NCI-H82 (cell line): ENCODE measurements at regions not wholly inside any gene's neighbourhood (a gene's known extent, or its start where the extent isn't known, plus 50 kb on each side); places are given as distances from the start of the nearest gene placed in this dataset.
A peak's percentile ranks its signal among the peaks of the same experiment; 100 is the strongest.
"Not testable (repeated sequence)": the region's sequence is repeated elsewhere in the genome, so short reads cannot be mapped to it uniquely, and the experiment has no call there.

Experiments used
- DNase-seq: peaks from one replicate; lab custom pipeline; 2025; lab: John Stamatoyannopoulos, UW

DNA sequence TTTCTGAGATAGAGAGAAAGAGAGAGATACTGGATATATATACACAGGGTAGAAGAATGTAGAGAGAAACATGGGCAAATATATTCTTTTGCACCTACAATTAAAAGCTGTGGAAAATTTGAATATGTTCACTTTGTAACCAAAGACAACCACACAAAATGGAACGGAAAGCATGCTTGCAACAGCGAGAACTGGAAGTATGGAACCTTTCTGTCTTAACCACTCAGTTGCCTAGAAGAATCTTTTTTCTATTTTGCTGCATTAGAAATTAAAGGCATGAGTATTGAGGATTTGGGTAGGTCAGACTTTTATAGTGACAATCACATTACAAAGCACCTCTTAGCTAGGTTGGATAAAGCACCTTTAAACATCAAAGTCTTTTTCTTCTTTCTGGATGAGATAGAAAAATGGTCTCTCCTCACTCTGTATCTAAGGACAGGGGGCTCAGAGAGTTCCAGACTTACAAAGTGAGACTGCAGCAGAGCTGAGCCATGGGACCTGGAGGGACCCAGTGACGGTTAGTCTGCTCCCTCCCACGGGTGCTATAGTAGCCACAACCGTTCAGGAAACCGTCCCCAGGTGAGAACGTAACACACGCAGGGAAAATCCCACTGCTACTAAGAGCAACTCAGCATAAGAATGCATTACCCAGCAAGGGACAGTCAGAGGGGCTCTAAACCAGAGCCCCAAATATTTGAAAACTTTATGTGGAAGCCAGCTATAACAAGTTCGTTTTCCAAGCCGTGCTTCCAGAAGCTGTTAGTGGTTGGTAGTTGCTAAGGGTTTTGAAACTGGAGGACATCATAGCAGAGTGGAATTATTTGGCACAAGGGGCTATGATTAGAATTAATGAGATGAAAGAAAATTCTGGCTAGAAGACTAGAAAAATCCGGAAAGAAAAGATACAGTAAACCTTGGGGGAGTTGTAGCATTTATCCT lies 97.1 kb downstream of the DAD1 start:
- no peak for DNase-seq

DNA sequence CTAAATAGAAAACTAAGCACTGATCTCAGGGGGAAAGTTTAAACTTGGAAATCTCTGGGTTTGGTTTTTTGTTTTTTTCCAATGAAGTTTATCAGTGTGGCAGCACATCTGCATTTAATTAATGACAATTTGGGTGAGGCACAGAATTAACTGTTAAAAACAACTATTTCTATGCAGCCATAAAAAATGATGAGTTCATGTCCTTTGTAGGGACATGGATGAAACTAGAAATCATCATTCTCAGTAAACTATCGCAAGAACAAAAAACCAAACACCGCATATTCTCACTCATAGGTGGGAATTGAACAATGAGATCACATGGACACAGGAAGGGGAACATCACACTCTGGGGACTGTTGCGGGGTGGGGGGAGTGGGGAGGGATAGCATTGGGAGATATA lies 98.0 kb downstream of the DAD1 start:
- not testable (repeated sequence) for DNase-seq

DNA sequence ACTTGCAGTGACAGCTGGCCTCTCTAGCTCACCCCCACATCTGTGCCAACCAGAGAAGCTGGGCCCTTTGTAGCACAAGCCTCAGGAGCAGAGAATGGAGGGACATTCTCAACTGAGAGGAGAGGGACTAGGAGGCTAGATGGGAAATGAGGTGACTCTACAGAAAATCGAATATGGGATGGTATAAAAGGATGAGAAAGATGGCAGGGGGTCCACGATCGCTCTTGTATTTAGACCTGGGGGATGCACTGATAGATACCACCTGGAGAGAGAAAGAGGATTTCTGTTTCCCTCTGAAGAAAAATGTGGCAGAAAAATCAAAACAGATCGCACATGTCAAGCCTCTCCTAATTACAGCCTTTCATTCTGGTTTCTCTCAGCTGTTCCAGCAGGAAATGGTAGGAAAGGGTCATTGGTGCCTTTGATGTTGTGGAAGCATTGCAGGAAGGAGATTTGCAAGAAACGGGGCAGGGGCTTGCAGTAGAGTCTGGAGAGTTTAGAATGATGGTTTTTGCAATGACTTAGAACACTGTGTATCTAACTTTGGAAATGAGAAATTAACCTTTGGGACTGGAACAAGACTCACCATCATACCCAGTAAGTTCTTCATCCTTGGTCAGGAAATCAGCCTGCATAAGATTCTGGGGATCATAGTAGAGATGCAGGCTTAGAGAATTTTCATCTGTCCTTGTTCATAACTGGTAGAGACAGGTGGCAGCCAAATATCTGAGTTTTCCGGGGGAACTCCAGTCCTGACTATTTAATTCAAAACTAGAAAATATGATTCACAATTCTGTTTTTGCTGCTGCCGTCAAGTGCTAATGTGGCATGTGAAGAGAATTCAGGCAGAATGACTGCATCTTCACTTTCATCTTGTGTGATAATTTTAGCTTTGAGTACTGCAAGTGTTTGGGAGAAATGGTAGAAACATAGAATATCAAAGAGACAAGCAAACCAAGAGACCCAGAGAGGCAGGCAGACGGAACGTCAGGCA lies 98.8 kb downstream of the DAD1 start:
- no peak for DNase-seq

DNA sequence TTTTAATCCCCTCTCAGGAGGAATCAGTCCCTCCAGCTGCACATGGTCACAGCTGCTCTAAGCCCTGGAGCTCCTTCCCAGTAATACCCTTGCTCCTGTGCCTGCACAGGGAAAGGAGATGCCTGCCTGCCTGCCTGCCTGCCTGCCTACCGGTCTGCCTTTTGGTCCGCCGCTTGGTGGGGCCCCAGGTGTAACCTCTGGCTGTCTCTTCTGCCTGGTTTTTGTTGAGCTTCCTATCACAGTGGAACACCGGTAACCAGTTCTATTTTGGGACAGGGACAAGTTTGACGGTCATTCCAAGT lies 99.8 kb downstream of the DAD1 start:
- DNase-seq: peak; percentile 93

DNA sequence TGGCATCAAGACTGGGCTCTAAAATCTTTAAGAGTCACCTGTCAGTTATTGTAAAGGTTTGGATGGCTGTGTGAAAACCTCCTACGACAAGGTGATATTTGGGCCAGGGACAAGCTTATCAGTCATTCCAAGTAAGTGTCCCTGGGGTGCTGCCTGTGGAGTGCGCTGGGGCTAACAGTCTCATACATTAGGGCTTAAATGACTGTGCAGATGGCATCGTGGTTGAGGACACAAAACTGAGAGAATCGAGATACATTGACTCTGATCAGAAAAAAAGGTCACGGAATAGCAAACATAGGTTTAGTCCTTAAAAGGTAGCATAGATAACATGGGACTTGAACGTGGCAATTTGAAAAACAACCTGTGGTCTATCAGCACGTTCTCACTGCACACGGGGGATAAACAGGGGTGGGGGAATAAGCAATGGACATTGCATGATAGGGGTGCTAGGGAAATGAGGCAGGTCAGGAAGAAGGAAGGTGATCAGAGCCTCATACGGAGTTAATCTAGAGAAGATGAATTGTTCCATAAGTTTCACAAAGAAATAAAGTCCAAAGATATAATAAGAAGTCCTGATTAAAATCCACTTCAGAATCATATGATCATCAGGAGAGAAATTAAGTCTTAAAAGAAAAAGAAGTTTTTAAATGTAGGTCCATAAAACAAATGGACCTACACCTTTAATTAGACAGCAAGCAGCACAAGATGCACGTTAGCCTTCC lies 100.3 kb downstream of the DAD1 start:
- no peak for DNase-seq

DNA sequence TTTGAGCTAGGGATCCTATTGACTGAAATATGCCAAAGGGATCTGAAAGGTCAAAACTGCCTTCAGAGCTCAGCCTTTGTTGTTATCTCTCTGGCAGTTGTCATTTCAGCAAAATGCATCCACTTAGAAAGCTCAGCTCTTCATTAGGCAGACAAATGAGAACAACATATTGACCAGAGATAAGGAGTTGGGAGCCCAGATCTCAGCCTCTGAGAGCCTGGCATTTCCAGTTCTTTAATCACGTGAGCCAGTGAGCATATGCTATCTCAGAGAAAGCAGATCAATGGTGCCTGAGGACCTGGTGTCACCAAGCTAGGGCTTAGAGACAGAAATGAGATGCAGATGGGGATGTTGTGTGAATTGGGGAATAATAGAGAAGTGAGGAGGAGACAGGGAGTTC lies 101.1 kb downstream of the DAD1 start:
- DNase-seq: peak; percentile 73

DNA sequence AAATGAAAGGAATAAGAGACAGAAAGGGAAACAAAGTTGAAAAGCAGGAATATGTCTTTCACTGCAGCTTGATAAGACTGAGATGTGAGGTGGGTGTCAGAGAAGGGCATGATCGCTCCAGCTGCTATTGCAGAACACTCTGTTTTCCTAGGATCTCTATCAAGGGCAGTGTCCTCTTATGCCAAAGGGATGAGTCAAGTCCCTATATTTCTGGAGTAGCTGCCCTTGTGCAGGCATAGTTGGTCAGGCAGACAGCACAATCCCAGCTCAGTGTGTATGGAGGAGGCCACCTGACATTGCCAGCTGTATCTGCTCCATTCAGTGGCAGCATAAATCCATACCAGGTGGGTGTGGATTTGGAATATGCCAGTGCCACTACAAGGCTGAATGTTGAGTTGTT lies 101.6 kb downstream of the DAD1 start:
- no peak for DNase-seq

DNA sequence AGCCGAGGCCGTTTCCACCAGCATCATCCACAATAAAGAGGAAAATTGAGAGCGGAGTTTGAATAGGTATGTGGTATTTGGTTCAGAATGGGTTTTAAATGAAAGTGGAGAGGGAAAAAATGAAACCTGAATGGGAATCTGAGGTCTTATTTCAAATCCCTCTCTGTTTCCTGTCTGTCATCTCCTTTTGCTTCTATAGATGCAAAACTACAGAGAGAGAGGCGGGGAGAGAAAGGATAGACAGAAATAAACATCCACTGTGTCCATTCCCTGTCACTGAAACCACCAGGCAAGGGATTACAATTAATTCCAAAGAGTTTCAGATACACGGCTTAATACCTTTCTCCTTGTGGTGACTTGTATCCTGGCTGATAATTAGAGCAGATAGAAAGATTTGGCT lies 102.3 kb downstream of the DAD1 start:
- peak; percentile 56 for DNase-seq

DNA sequence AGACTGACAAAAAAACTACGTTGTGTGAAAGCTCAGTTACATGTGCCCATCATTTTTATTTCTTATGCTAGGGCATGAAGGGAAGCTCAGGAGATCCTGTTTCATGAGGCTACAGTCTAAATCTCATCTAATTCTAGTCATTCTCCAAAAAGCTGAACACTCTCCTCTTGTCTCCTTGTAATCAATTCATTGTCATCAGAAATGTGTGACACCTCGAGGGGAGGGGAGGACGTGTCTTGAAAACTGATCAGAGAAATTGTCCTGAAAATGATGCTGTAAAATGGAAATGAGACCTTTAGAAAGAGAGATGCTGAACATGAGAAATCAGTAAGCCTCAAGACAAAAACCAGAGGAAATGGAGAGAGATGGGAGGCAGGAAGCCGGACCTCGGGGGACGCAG lies 103.4 kb downstream of the DAD1 start:
- no peak for DNase-seq

DNA sequence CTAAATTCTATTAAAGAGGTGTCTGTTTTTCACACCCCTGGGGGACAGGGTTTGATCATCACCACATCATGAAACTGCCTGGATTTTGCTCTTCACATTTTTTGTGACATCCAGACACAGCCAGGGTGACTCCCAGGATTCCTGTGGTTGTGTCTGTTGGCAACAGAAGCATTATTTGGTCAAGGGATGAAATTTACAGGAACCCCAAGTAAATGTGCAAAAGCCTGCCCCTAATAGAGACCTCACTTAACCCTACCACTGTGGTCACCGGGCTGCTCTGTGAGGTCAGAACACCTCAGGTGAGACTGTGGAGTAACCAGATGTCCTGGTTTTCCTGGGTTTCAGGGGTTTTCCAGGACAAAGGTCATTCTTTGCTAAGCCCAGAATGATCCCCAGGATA lies 103.8 kb downstream of the DAD1 start:
- DNase-seq: no peak

DNA sequence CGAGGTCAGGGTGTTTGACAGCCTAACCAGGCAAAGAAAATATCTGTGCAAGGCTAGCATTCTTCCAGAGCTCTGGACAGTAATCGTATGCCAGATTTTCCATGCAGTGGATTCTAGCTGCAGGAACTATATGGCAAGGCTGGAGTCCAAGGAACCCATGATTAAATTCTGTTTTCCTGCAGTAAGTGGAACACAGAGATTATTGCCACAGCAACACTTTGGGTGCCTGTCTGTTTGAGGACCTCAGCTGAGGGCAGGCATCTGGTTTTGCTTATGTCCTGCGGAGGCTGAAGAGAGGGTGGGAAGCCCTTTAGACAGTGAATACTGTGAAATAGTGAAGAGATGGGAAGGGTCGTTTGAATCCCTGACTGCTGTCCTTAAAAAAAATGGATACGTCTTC lies 104.4 kb downstream of the DAD1 start:
- DNase-seq: no peak

DNA sequence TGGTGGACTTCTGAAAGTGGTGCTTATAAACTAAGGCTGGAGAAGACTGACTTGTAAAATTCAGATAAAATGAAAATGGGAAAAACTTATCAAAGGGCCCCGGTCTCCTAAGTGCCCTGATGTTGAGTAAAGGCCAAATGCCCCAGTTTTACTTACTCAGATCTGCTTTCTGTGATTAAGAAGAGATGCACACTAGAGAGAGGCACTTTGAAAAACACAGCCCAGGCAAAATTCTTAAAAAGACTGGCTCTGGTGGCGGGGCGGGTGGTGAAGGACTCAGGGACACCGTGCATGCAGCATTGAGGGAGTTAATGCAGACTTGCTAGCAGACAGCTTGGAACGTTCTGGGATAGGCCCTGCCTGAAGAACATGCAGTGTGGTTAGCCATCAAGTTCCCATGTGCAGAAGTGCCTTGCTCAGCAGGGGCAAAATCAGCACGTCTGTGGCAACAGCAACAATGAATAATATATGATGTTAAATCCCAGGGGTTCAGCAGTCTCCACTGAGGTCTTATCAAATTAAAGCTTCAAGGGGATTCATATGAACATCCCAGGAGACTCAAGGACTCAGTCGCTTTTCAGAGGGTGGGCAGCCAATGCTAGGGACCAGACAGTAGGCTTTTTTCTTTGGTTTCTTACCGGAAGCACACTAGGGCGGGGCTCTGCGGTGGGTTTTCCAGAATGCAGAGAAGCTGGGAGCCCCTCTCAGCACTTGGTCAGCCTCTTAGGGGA lies 105.0 kb downstream of the DAD1 start:
- DNase-seq: no peak

DNA sequence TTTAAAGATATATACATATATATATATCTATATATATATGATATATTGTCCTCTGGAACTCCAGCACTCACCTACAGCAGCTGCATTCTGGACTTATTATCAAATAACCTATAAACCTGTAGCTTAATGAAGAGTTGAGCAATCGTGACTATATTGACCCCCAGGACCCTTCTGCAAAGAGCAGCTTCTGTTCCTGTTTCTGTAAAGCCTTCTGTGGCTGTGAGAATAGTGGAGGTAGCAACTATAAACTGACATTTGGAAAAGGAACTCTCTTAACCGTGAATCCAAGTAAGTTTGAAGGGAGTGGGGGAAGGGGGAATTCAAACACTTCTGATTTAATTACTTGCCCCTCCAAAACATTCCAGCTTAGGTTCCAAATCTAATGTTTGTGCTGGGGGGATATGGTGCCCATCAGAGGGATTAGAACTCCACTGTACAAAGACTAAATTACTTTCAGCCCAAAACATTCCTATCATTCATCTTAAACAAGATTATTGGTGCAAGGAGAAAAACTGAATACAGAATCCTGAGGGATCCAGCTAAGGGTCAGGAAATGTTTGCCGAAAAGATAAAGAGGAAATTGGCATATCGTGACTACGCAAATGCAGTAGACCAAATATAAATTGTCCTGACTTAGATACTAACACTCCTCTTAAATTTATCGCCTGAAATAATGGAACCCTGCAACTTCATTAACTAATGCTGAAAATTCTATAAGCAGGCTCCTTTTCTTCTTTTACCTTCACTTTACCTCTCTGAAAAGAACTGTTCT lies 106.1 kb downstream of the DAD1 start:
- DNase-seq: no peak

DNA sequence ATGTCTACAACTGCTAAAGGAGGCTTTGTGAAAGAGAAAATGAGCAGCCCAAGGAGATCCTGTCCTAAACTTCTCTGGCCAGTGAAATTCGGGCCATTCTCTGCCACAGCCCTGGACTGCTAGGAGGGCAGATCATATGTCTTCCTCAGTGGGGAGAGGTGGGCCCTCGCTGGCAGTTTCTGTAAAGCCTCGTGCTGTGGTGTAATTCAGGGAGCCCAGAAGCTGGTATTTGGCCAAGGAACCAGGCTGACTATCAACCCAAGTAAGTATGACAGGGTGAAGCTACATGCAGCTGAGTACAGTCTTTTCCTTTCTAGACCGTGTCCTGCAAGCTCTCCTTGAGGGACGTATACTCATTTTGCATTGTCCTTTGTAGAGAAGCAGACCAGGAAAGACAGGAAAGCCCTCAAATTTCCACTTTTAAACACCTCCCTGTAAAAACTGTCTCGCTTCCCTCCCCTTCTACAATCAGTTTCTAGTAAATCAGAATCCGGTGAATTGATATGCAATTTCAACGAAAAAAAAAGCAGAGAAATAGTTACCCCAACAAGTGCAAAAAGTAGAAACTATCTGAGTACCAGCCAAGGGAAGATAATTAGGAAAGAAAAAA lies 106.8 kb downstream of the DAD1 start:
- no peak for DNase-seq

DNA sequence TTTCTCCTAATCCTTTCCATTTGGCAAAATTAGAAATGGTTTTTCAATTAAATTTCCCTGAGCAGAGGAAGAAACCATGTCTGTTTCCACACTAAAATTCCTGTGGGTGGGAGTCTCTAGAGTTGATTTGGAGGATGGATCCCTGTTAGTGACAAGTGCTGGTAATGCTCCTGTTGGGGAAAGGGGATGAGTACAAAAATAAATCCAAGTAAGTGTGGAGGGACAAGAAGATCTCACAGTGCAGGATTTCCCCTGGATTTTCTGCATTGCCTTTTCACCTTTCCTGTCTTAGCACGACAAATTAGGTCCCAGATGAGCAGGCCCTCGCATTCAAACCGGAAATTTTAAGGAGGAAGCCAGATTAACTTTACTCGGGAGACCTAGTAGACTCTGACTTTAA lies 107.5 kb downstream of the DAD1 start:
- no peak for DNase-seq

DNA sequence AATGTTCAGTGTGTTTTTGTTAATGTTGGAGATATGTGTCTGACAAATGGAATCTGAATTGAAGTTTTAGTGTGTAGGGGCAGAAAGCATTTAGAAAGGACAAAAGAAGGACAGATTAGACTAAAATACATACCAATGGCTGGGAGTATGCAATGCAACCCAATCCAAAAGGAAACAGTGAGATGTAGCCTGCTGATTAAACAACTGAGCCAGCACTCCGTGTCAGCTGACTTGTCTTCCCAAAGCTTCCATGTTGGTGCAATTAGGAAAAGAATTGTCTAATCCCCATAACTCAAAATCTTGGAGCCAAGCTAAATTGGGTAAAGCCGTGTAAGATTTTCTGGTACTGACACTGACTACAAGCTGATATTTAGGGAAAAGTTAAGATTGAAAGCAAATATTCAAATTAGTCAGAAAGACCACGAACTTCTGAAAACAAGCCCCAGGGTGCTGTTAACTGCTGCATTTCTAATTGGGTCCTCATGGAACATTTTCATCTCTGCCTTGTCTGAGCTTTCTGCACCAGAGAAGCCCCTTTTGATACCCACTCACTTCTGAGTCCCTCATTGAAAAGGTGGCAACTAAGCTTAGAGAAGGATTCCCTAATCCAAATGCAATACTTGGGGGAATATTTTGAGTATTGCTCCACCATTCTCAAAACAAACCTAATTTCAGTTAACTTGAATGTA lies 109.1 kb downstream of the DAD1 start:
- no peak for DNase-seq

DNA sequence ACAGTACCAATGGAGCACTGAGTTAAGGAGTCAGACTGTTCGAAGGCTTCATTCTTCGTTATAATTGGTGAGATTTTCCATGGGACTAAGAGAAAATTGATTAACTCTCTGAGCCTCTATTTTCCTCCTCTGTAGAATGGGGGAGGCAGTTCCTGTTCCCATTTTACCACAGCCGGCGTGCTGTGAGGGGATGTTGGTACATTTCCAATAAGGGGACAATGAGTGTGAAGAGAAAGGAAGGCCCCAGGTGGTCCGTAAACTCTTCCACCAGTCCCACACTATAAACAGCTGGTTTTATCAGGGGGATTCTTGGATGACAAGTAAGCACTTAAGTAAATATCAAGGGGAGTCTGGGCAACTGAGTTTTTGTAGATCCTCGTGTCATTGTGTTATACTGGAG lies 109.9 kb downstream of the DAD1 start:
- peak; percentile 14 for DNase-seq

DNA sequence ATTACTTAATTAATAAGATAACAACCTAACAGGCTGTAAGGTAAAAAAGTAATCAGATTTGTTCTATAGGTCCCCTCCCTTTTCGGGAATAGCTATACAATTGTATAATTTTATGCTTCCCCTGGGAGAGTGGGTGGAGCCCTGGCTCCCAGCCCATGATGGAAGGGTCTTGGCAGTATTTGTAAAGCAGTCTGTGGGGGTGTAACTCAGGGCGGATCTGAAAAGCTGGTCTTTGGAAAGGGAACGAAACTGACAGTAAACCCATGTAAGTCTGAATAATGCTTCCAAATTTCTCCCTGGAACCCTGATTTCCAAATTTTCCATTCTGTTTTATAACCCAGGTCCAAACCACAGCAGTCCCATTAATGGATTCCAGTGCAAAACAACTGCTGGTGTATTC lies 110.4 kb downstream of the DAD1 start:
- DNase-seq: peak; percentile 88

DNA sequence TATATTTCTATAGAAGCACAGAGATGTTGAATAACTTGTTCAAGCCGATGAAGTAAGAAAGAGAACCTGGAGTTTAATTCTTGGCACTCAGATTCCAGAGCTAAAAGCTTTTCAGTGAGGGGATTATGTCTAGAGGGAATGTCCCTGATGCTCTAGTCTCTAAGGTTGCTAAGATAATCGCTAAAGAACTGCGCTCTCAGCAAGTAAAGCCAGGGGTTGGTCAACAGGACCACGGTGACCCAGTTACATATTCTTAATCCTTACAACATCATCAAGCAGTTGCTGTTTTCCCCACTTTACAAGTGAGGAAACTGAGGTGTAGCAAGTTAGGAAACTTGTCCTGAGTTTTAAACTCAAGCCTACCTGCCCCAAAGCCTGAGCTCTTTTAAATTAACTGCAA lies 110.8 kb downstream of the DAD1 start:
- peak; percentile 85 for DNase-seq
